ENCODE measurements at regions not wholly inside any gene's neighbourhood (a gene's known extent, or its start where the extent isn't known, plus 50 kb on each side); places are given as distances from the start of the nearest gene placed in this dataset.

GRCh38 chr11:45572354-45573123 is 92.9 kb downstream of the CHST1 start:
- TF ChIP-seq CTCF (IDR thresholded peaks at IDR 0.05) = no peak
- TF ChIP-seq EZH2phosphoT487 (IDR thresholded peaks at IDR 0.05) = no peak
- TF ChIP-seq EZH2 (IDR thresholded peaks at IDR 0.05) = no peak

All from neural progenitor cell (in vitro differentiated cells).